HG02943 (cell line): ENCODE measurements at regions not wholly inside any gene's neighbourhood (a gene's known extent, or its start where the extent isn't known, plus 50 kb on each side); places are given as distances from the start of the nearest gene placed in this dataset.
A peak's percentile ranks its signal among the peaks of the same experiment; 100 is the strongest.

Experiments
- ATAC-seq: cut with Tn5 transposase; IDR thresholded peaks from one replicate; pipeline ENCODE4 v1.9.1; 2021; ENCODE audit warnings: mild to moderate bottlenecking, low read depth, moderate library complexity; ENCODE audit not compliant: unreplicated experiment

DNA sequence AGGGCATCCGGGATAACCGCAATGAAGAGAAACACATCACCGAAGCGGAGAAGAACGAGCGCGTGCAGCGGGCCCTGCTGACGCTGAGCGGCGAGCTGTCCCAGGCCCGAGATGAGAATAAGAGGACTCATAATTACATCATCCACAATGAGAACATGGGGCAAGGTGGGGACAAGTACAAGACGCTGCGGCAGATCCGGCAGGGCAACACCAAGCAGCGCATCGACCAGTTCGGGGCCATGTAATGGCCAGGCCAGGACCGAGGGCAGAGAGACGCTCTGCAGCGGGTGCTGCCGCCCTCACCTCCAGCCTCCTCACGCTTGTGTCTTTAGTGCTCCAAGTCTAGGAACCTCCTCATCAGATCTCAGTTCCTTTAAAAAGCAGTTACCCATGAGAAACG is 863.7 kb upstream of the ALCAM start:
- ATAC-seq = no peak

DNA sequence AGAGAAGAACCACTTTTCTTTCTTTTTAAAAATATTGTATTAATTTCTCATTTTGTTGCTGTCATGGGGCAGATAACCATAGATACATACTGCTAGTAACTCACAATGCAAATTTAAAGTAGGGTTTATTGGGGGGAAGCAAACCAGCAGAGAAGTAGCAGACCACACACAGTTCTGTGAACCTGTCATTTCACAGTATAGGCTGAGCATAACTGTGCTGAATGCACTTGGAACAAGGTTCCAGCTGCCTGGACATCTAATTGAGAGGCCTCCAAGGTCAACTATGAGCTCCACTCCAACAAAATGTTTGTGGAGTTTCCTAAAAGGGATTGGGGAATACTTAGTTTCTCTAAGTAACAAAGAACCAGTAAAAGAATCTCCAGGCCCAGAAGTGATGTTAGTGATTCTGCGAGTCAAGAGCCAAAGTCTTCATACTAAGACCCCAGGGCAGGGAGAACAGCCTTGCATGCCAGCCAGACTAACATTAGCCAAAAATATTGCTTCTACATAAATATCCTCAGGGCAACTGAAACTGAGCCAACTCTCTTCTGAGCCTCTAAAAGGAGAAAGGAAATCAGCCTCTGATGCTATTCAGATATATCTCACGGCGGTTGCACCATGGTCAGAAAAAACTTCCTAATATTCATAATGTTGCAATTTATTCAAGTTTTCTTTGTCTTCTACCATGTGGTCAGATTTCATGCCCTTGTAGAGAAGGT is 856.4 kb upstream of the ALCAM start:
- no peak for ATAC-seq

DNA sequence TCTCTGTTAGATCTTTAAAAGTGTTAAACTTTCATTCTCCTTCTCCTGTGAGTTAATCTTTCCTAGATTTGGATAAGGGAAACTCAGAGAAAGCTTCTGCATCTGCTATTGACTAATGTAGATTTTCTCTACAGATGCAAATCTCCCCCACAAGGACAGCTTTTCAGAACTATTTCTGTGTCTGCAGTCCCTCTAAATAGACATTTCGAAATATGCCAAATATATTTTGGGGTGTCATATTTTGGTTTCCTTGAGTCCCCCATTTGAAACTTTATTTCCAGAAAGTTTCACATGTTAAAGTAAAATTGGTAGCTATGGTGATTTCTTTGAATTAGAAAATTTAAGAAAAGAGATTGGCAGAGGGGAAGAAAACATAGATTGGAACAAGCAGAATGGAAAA is 852.3 kb upstream of the ALCAM start:
- no peak for ATAC-seq

DNA sequence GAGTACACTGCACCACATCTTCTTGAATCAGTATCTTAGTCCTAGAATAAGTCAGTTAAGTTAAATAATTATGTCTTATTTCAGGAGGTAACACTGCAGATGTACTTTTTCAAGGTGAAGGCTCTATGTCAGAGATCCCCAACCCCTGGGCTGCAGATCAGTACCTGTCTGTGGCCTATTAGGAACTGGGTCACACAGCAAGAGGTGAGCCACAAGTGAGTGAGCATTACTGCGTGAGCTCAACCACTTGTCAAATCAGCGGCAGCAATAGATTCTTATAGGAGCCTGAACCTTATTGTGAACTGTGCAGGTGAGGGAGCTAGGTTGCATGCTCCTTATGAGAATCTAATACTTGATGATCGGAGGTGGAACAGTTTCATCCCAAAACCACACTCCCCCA is 851.9 kb upstream of the ALCAM start:
- no peak for ATAC-seq

DNA sequence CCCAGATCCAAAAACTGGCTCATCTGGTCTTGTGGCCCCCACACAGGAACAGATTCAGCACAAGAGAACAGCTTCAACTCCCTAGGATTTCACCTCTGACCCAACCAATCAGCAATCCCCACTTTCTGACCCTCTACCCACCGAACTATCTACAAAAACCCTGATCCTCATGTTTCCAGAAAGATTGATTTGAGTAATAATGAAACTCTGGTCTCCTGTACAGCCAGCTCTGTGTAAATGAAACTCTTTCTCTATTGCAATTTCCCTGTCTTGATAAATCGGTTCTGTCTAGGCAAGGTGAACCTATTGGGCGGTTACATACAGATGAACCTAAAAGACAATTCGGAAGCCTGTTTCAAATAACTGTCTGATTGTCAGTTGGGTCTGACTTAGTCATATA is 847.6 kb upstream of the ALCAM start:
- no peak for ATAC-seq

DNA sequence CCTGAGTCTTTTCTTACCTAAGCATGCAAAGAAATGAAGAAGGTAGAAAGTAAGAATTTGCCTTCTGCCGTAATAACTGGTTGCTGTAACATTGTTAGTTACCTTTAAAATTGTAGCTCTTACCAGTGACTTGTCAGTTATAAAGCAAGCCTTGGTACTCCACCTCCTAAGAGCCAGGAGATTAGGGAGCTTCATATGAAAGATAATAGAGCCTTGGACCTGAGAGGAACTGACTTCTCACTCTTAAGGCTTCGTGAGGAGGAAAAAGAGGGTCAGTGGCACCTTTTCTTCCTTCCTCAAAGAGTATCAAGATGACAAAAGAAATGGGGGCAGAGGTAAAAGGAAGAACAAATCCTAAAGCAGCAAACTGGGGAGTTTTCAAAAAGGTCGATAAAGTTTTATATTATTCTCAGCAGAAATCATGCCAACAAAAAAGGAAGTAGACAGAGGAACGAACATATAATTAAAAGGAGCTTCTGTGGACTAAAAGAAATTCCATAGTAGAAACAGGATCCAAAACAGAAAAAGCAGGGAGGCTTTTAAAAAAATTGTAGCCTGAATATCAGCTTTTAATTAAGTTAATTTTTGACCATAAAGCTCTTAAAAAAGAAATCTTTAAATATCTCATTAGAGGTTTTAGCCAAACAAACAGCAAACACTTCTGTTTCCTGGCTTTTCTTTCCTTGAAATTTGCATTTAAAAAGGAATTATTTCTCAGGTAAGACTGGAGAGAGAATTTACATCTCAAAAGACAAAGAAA is 847.1 kb upstream of the ALCAM start:
- no peak for ATAC-seq

DNA sequence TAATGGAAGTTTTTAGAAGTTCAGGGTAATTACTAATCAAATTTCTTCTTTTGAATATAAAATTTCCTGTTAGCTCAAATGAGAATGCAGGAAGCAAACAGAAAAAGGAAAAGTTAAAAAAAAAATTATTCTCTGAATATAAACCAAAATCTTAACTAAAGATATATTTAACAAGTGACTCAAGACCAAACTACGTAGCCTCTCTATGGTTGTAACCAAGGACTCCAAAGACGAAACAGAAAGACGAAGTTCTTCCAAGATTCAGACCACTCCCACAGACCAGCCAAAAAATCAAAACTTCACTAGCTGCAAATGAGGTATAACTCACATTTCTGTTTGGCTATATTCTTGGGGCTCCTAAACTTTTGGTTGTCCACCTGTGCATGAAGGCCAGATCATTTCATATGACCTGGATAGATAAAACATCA is 846.5 kb upstream of the ALCAM start:
- ATAC-seq = peak; percentile 39

DNA sequence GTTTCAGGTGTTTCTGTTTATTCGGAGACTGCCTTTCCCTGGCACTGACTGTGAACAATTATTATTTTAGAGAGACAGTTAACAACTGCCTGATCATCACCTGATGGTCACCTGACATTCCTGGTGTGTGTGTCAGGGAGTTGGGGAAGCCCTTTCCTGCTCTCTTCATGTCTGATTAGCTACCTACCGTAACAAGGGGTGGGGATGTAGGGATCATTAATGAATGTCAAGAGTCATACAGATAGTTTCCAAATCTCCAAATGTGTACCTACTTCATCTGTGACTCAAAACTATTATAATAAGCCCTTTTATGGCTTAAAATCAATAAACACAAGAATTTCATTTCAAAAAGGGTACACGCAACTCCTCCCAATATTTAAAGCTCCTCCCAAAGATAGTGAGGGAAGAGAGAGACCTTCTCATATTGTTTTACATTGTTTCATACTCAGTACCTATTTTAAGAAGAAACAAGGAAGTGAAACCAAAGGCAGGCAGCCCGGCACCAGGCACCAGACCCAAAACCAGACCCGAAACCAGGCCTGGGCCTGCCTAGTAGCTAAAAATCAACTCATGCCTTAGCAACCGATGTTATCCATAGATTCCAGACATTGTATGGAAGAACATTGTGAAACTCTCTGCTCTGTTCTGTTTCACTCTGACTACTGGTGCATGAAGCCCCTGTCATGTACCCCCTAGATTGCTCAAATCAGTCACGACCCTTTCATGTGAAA is 844.9 kb upstream of the ALCAM start:
- peak; percentile 49 for ATAC-seq

DNA sequence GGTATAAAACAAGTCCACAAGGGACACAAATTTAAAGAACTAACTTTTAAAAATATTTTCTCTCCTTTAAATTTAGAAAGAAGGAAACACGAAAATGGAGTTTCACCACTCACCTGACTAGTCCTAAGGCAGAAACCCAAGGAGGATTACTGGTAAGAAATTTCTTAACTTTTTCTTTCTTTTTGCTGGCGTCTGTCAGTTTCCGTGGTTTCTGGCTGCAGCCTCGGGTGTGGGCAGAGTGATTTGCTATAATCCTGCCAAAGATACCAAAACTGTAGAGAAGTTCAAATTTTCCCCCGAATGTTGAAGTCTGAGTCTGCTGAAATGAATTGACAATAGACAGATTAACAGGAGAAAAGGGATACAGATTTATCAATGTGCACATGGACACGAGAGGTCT is 843.6 kb upstream of the ALCAM start:
- ATAC-seq = no peak

DNA sequence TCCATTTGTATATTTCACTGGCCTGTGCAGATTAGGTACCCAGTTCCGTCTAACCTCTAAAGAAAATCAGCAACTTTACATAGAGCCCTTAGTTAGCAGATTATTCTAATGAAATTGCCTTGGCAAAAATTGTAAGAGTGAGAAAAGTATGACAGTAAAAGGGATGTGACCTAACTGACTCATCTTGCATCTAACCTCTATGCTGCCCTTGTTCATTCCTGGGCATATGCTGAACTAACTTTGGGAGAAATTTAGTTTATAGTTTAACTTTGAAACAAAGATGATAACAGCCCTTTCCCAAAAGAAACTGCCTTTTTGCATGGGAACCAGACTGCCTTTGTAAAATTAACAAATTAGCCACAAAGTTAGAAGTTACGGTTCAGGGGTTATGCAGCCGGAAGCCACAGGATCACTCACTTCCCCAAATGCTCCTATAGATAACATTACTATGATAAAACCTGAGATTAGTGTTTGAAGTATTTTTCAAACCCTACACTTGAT is 839.8 kb upstream of the ALCAM start:
- peak; percentile 80 for ATAC-seq

DNA sequence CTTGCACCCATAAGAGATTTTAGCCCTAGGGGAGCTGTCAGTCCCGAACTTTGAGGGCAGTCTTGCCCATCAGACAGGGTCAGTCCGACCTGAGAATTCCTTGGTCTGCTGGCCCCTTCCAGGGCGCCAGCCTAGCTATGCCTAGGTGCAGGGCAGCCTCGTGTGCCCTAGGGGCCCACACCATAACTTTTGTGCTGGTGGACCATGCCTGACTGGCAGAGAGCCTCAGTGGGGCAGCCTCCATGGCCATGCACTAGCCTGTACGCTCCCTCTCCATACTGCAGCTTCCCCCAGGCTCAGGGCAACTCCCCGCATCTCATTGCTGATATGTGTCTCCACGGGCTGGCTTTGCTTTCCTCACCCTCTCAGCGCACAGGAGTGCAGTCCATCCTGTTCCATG is 835.8 kb upstream of the ALCAM start:
- no peak for ATAC-seq

DNA sequence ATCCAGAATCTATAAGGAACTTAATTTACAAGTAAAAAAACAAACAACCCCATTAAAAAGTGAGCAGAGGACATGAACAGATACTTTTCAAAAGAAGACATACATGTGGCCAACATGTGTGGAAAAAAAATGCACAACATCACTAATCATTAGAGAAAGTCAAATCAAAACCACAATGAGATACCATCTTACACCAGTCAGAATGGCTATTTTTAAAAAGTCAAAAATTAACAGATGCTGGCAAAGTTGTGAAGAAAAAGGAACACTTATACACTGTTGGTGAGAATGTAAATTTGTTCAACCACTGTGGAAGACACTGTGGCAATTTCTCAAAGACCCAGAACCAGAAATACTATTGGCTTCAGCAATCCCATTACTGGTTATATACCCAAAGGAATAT is 830.0 kb upstream of the ALCAM start:
- peak; percentile 79 for ATAC-seq

DNA sequence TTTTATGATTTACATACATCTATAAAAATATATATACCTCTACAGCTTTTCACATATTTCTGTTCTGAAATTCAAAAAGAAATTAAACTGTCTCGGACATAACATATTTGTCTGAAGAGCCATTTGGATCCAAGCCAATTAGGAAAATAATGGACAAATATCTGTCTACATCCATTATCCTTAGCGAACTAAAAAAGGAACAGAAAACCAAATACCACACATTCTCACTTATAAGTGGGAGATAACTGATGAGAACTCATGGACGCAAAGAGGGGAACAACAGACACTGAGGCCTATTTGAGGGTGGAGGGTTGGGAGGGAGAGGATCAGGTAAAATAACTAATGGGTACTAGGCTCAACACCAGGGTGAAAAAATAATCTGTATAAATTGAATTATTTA is 829.4 kb upstream of the ALCAM start:
- no peak for ATAC-seq

DNA sequence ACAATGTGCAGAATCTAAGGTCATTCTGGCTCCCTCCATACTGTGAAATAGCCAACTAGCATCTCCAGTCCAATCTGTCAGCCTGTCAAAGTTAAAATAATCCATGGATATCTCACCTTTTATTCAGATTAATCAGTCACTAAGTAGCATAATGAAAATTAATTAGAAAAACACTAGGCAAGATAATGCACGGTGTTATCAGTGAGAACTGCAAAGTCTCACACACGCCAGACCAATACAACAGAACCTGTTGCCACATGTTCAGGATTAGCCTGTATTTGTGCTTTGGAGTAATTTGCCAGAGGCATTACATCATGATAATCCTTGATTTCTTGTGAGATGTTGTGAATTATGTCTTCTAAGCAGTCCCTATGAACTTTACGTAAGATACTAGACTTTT is 820.4 kb upstream of the ALCAM start:
- no peak for ATAC-seq

DNA sequence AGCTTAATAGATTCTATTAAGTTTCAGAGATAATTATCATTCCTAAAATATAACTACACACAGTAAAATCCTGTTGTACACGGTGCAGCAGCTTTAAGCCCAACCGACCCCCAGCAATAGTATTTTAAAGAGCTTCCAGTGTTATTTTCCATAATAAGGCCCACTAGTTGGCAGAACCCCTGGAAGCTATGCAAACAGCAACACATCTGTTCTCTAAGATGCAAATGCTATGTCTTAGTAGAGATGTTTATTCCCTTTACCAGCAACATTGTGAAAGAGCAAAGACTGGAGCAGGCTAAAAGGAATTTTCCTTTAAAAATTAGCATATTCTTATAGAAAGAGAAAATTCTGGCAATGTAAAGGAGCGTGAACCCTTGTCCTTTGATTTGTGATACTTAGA is 819.7 kb upstream of the ALCAM start:
- ATAC-seq = no peak

DNA sequence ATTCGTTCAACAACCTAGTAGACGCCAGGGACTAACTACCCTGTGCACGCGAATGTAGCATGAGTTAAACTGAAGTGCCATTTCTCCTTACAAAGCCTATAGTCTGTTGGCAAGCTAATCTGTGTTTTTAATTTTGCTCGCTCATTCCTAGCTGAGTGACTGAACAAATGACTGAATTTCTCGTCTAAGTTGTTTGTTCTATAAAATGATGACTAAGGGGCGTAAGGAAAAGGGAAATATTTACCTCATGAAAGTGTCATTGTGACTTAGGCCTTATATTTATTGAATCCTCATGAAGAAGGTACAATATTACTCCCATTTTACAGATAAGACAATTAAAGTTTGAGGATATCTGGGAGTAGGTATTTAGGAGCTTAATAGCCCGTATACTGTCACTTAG is 818.3 kb upstream of the ALCAM start:
- ATAC-seq = no peak

DNA sequence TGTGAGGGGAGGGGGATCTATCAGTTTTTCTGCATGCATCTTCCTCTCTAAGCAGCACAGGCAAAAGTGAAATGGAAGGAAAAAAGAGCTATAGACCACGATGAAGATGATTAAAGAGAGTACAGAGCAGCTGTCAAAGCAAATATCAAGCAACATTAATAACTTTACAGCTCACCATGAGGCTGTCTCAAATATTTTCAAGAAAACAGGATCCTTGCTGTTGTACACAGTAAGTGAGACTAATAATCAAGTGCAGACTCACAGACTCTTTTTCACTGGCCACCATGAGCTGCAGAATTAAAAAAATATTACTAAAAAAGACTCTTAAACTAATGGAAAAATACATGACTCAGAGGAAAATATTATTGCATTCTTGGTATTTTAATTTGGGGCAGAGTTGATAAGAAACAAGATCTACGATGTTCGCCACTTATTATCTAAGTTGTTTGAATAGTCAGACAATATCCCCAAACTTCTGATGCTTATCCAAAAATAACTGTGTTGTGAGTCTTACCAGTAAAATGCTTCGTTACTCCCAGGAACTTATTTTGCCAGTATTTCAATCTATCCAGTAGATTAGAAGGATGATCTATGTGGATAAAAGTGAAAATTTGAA is 817.5 kb upstream of the ALCAM start:
- ATAC-seq = no peak

DNA sequence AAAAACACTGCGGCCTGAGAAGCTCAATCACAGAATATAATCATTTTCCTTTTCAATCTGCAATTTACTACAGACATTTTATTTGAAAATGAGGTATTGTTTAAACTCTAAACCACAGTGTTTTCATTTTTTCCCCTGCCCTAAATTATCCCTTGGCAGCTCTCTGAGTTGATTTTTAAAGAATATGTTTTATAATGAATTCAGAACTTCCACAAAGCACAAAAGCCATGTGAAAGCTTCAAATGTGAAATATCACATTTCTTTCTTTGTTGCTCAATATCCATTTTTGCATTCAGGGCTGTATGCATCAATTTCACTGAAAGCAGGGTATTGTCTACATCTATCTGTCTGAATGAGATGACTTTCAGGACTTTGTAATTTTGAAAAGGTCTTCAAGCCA is 813.6 kb upstream of the ALCAM start:
- no peak for ATAC-seq

DNA sequence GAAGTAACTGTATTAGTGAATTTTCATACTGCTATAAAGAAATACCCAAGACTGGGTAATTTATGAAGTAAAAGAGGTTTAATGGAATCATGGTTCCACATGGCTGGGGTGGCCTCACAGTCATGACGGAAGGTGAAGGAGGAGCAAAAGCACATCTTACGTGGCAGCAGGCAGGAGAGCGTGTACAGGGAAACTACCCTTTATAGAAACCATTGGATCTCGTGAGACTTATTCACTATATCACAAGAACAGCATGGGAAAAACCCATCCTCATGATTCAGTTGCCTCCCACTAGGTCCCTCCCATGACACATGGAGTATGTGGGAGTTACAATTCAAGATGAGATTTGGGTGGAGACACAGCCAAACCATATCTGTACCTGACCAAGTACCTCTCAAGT is 812.3 kb upstream of the ALCAM start:
- no peak for ATAC-seq

DNA sequence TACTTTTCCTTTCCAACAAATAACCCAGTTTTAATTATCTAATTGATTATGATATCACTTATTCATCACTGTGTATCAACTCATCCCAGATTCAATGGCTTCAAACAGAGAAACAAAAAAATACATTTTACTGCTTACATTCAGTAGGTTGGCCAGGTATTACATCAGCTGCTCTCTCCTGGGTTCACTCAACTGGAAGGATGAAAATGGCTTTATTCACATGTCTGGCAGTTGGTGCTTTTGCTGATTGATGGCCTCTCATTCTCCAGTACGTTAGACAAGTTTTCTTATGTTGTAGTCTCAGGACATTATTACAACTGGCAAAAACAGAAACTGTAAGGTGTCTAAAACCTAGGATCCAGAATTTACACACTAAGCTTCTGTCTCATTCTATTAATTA is 811.0 kb upstream of the ALCAM start:
- no peak for ATAC-seq
